Lung (tissue), 11 donors: ENCODE measurements at regions not wholly inside any gene's neighbourhood (a gene's known extent, or its start where the extent isn't known, plus 50 kb on each side); places are given as distances from the start of the nearest gene placed in this dataset.
A peak's percentile ranks its signal among the peaks of the same experiment; 100 is the strongest.

ENCODE experiments used
- ATAC-seq: fragments of 200-7000 bp; cut with Tn5 transposase; one replicate; pipeline ENCODE4 v1.9.1; 2020; ENCODE audit warnings: moderate number of reproducible peaks; ENCODE audit not compliant: insufficient read depth, low FRiP score
- DNase-seq, 3 donors: peaks; one replicate each; pipeline ENCODE4 v3.0.0-alpha.2; 2013 to 2017
- H3K27ac ChIP-seq, 2 donors: one replicate each; pipeline ENCODE4 v1.5.1; 2013; ENCODE audit warnings: mild to moderate bottlenecking in 2 of 2, moderate library complexity in 2 of 2, control low read depth in 1 of 2, inconsistent platforms in 1 of 2, low read depth in 1 of 2, low read length in 1 of 2
- H3K27me3 ChIP-seq, 3 donors: one replicate each; pipeline ENCODE4 v1.5.1; 2013; ENCODE audit warnings: low read length in 2 of 3; ENCODE audit not compliant: control insufficient read depth in 3 of 3, insufficient read depth in 3 of 3
- H3K36me3 ChIP-seq, 4 donors: one replicate each; pipeline ENCODE4 v1.5.1; 2013; ENCODE audit warnings: low read length in 4 of 4, mild to moderate bottlenecking in 1 of 4, moderate library complexity in 1 of 4; ENCODE audit not compliant: control insufficient read depth in 4 of 4, insufficient read depth in 4 of 4
- H3K4me1 ChIP-seq, 5 donors: one replicate each; pipeline ENCODE4 v1.5.1; 2013; ENCODE audit warnings: low read length in 5 of 5, mild to moderate bottlenecking in 2 of 5, moderate library complexity in 1 of 5; ENCODE audit not compliant: control insufficient read depth in 5 of 5, insufficient read depth in 5 of 5
- H3K4me3 ChIP-seq: one replicate; pipeline ENCODE4 v1.5.1; 2013; ENCODE audit warnings: mild to moderate bottlenecking, control low read depth, moderate library complexity
- H3K9ac ChIP-seq, 2 donors: one replicate each; pipeline ENCODE4 v1.5.1; 2013; ENCODE audit warnings: low read length in 2 of 2, control low read depth in 1 of 2; ENCODE audit not compliant: insufficient read depth in 1 of 2
- H3K9me3 ChIP-seq, 4 donors: one replicate each; pipeline ENCODE4 v1.5.1; 2013; ENCODE audit warnings: low read length in 3 of 4, mild to moderate bottlenecking in 1 of 4, moderate library complexity in 1 of 4; ENCODE audit not compliant: control insufficient read depth in 4 of 4, insufficient read depth in 3 of 4
- WGBS, 2 donors: extraction: QIAGEN DNeasy Blood & Tissue Kit; methylation state at CpG; one replicate each; pipeline ENCODE4 v1.1.7; 2013; 5-methylcytosine and 5-hydroxymethylcytosine counted together
- TF ChIP-seq, protein P1 (sequence below): IDR thresholded peaks from 2 replicates; pipeline ENCODE4 v1.5.1; 2012; ENCODE audit warnings: mild to moderate bottlenecking; ENCODE audit errors: control extremely low read depth, extremely low read depth
- donor health status: control.
- donor health status: control.
- donor health status: Bipolar disorder and iron deficiency.
- donor health status: healthy.
- donor health status: DM: yes; HTN: yes; CAD: no.

- Histone ChIP-seq H3K27me3 (no peaks in the 10 kb centered on the region), H3K9ac (no peak overlapping the region), H3K9me3 (peaks cover 0 to 4% (median 0%) of the 10 kb centered on the region in 4 donors), H3K36me3 (no peaks in the 10 kb centered on the region), H3K27ac (no peak overlapping the region), H3K4me3 (no peak overlapping the region), H3K4me1 (no peaks in the 10 kb centered on the region)
- TF ChIP-seq, protein P1, sequence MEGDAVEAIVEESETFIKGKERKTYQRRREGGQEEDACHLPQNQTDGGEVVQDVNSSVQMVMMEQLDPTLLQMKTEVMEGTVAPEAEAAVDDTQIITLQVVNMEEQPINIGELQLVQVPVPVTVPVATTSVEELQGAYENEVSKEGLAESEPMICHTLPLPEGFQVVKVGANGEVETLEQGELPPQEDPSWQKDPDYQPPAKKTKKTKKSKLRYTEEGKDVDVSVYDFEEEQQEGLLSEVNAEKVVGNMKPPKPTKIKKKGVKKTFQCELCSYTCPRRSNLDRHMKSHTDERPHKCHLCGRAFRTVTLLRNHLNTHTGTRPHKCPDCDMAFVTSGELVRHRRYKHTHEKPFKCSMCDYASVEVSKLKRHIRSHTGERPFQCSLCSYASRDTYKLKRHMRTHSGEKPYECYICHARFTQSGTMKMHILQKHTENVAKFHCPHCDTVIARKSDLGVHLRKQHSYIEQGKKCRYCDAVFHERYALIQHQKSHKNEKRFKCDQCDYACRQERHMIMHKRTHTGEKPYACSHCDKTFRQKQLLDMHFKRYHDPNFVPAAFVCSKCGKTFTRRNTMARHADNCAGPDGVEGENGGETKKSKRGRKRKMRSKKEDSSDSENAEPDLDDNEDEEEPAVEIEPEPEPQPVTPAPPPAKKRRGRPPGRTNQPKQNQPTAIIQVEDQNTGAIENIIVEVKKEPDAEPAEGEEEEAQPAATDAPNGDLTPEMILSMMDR: no peak
- peak in 2 of 3 donors; percentile 36 to 39 for DNase-seq
- 71 to 75% methylated on average over 1 of the region's 1 CpG for WGBS, 2 donors
- ATAC-seq: no peak
Observed at GRCh38 chr6:82693094-82693493, 329.5 kb downstream of the TPBG start.

DNA sequence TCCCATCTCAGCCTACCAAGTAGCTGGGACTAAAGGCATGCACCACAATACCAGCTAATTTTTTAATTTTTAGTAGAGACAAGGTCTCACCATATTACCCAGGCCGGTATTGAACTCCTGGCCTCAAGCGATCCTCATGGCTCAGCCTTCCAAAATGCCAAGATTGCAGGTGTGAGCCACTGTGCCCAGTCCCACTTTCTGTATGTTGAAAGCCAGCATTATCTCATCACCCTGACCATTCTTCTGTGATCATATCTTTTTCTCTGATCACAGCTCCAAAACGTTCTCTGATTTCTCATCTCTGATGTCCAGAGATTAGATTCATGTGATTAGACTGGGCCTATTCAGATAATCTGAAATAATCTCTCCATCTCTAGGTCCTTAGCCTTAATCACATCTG lies 337.7 kb downstream of the TPBG start:
- Histone ChIP-seq H3K27ac (no peak overlapping the region), H3K4me3 (no peak overlapping the region), H3K27me3 (no peaks in the 10 kb centered on the region), H3K4me1 (no peaks in the 10 kb centered on the region), H3K9me3 (peaks cover 0 to 10% (median 0%) of the 10 kb centered on the region in 4 donors), H3K36me3 (no peaks in the 10 kb centered on the region), H3K9ac (no peak overlapping the region)
- 82 to 86% methylated on average over 3 of the region's 3 CpGs for WGBS, 2 donors
- TF ChIP-seq, protein P1: no peak
- no peak for ATAC-seq
- DNase-seq: no peak

DNA sequence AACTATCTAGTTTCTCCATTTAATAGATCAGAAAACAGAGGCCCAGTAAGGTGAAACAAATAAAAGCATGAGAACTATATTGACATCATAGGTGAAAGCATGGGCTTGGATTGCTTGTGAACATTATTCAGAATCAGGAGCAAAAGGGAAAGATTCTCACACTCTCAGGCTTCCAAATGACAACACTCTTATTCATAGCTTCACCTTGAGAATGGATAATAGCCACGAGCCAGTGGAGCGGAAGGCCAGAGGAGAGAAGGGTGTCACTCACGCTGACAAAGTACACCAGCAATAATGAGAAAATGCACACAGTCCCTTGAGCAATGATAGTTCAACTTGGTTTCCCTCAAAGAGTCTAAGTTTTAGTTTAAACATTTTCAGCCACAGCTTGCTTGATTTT lies 339.0 kb downstream of the TPBG start:
- Histone ChIP-seq H3K9me3 (peaks cover 0 to 10% (median 1%) of the 10 kb centered on the region in 4 donors), H3K27ac (no peak overlapping the region), H3K9ac (no peak overlapping the region), H3K27me3 (no peaks in the 10 kb centered on the region), H3K4me1 (no peaks in the 10 kb centered on the region), H3K36me3 (no peaks in the 10 kb centered on the region), H3K4me3 (no peak overlapping the region)
- DNase-seq (no peak), ATAC-seq (no peak)
- TF ChIP-seq, protein P1: no peak
- 79 to 88% methylated on average over 3 of the region's 3 CpGs for WGBS, 2 donors

DNA sequence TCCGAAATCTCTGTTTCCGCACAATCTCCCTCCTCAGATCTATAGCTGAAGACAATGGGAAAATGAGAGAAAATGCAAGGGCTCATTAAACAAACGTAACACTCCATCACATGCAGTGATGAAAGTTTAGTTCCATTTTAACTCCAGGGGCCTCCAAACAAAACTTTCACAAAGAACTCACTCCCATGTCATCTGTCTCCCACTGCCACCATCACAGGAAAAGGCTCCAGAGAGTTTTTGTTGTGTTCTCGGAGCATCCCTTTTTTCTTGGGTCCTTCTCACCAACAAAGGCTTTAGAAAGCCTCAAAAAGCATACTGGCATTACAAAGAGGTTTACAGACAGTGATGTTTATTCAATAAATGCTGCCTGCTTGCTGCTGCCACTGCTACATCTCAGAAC lies 339.6 kb downstream of the TPBG start:
- H3K27me3 ChIP-seq: no peaks in the 10 kb centered on the region
- TF ChIP-seq, protein P1: no peak
- no peak overlapping the region for H3K9ac ChIP-seq
- DNase-seq: no peak
- no peaks in the 10 kb centered on the region for H3K36me3 ChIP-seq
- peaks cover 0 to 10% (median 1%) of the 10 kb centered on the region in 4 donors for H3K9me3 ChIP-seq
- H3K4me1 ChIP-seq: no peaks in the 10 kb centered on the region
- WGBS, 2 donors: 78 to 82% methylated on average over 4 of the region's 4 CpGs
- H3K27ac ChIP-seq: no peak overlapping the region
- no peak for ATAC-seq
- H3K4me3 ChIP-seq: no peak overlapping the region
